ENCODE measurements at regions not wholly inside any gene's neighbourhood (a gene's known extent, or its start where the extent isn't known, plus 50 kb on each side); places are given as distances from the start of the nearest gene placed in this dataset.
A peak's percentile ranks its signal among the peaks of the same experiment; 100 is the strongest.
"Not testable (repeated sequence)": the region's sequence is repeated elsewhere in the genome, so short reads cannot be mapped to it uniquely, and the experiment has no call there.

GRCh38 chr2:193357508-193357907, 1162.8 kb upstream of the TMEFF2 start:
- TF ChIP-seq, protein P1, sequence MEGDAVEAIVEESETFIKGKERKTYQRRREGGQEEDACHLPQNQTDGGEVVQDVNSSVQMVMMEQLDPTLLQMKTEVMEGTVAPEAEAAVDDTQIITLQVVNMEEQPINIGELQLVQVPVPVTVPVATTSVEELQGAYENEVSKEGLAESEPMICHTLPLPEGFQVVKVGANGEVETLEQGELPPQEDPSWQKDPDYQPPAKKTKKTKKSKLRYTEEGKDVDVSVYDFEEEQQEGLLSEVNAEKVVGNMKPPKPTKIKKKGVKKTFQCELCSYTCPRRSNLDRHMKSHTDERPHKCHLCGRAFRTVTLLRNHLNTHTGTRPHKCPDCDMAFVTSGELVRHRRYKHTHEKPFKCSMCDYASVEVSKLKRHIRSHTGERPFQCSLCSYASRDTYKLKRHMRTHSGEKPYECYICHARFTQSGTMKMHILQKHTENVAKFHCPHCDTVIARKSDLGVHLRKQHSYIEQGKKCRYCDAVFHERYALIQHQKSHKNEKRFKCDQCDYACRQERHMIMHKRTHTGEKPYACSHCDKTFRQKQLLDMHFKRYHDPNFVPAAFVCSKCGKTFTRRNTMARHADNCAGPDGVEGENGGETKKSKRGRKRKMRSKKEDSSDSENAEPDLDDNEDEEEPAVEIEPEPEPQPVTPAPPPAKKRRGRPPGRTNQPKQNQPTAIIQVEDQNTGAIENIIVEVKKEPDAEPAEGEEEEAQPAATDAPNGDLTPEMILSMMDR (IDR thresholded peaks at IDR 0.05; ENCODE audit: insufficient read depth, missing control alignments): no peak
- DNase-seq (ENCODE audit: insufficient read length, low spot score): no peak
- no peak for FAIRE-seq

DNA sequence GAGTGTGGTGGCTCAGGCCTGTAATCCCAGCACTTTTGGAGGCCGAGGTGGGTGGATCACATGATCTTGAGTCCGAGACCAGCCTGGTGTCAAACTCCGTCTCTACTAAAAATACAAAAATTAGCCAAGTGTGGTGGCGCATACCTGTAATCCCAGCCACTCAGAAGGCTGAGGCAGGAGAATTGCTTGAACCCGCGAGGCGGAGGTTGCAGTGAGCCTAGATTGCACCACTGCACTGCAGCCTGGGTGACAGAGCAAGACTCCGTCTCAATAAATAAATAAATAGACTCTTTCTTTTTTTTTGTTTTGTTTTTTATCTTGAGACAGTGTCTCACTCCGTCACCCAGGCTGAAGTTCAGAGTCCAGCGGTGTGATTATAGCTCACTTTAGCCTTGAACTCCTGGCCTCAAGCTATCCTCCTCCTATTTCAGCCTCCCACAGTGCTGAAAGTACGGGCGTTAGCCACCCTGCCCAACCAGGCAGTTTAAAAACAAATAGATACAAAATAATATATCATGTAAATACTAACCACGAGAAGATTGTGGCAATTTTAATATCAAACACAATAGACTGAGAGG, 1158.0 kb upstream of the TMEFF2 start:
- DNase-seq (ENCODE audit: insufficient read length, low spot score); FAIRE-seq: not testable (repeated sequence)

DNA sequence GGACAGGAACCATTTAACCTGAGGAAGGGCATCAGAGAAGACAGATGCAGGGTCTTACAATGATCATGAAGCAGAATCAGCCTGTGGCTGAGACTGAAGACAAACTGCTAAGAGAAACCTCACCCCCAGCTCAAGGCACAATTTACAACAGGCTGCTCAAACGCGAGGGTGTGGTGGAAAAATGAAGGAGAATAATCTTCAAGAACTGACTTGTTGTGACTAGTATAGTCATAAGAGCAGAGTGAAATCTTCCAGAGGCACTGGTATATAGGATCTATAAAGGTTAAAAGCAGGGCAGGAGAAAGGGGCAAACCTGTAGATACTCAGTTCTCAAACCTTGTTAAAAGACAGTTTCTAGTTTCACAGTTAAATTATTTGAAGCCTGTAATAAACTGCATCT, 1155.8 kb upstream of the TMEFF2 start:
- FAIRE-seq (no peak), DNase-seq (ENCODE audit: insufficient read length, low spot score) (no peak)
- TF ChIP-seq, protein P1 (IDR thresholded peaks at IDR 0.05; ENCODE audit: insufficient read depth, missing control alignments): no peak

DNA sequence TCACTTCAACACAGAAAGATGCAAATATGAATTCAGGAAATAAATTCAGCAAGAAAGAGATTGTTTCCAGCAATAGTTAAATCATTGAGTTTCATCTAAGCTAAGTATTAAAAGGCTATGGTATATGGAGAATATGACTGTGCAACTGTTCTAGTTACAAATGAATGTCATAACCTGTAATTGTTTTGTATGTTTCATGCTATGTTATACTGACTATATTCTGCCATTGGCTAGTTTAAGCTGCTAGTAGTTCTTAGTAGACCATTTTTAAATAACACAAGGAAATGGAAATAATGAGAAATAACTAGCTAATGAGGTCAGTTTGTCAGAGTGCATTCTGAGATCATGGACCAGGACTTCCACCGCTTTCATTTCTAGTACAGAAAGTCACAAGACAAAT, 1154.9 kb upstream of the TMEFF2 start:
- no peak for DNase-seq (ENCODE audit: insufficient read length, low spot score)
- no peak for FAIRE-seq
- TF ChIP-seq, protein P1 (IDR thresholded peaks at IDR 0.05; ENCODE audit: insufficient read depth, missing control alignments): no peak

- TF ChIP-seq, protein P1 (IDR thresholded peaks at IDR 0.05; ENCODE audit: insufficient read depth, missing control alignments): no peak
- DNase-seq (ENCODE audit: insufficient read length, low spot score) (no peak), FAIRE-seq (no peak)
Measured at GRCh38 chr2:193348055-193348454, 1153.3 kb upstream of the TMEFF2 start.

GRCh38 chr2:193336781-193337180, 1142.0 kb upstream of the TMEFF2 start:
- TF ChIP-seq, protein P1 (IDR thresholded peaks at IDR 0.05; ENCODE audit: insufficient read depth, missing control alignments): no peak
- no peak for DNase-seq (ENCODE audit: insufficient read length, low spot score)
- peak; percentile 41 for FAIRE-seq

- FAIRE-seq: no peak
- DNase-seq (ENCODE audit: insufficient read length, low spot score): no peak
- TF ChIP-seq, protein P1 (IDR thresholded peaks at IDR 0.05; ENCODE audit: insufficient read depth, missing control alignments): no peak
Measured at GRCh38 chr2:193334401-193334800, 1139.7 kb upstream of the TMEFF2 start.

- TF ChIP-seq, protein P1 (IDR thresholded peaks at IDR 0.05; ENCODE audit: insufficient read depth, missing control alignments): no peak
- FAIRE-seq (no peak), DNase-seq (ENCODE audit: insufficient read length, low spot score) (no peak)
Measured at GRCh38 chr2:193333539-193333938, 1138.8 kb upstream of the TMEFF2 start.

All from D721Med (cell line).